Thymus (tissue), 11 donors: ENCODE measurements at regions not wholly inside any gene's neighbourhood (a gene's known extent, or its start where the extent isn't known, plus 50 kb on each side); places are given as distances from the start of the nearest gene placed in this dataset.

ENCODE experiments used
- DNase-seq, 9 donors: peaks; one replicate each; pipeline ENCODE4 v3.0.0-alpha.2; 2013; ENCODE audit warnings: low spot score in 9 of 9, low read depth in 6 of 9, missing footprints in 1 of 9
- H3K27ac ChIP-seq, 2 donors: one replicate each; pipeline ENCODE4 v1.5.1; 2013; ENCODE audit warnings: control low read depth in 1 of 2, low read depth in 1 of 2, low read length in 1 of 2, mild to moderate bottlenecking in 1 of 2, moderate library complexity in 1 of 2
- H3K27me3 ChIP-seq, 2 donors: one replicate each; pipeline ENCODE4 v1.5.1; 2013; ENCODE audit warnings: low read length in 1 of 2; ENCODE audit not compliant: control insufficient read depth in 2 of 2, insufficient read depth in 1 of 2
- H3K36me3 ChIP-seq, 2 donors: one replicate each; pipeline ENCODE4 v1.5.1; 2013; ENCODE audit warnings: low read length in 1 of 2, mild to moderate bottlenecking in 1 of 2, moderate library complexity in 1 of 2; ENCODE audit not compliant: control insufficient read depth in 2 of 2, insufficient read depth in 2 of 2
- H3K4me1 ChIP-seq, 2 donors: one replicate each; pipeline ENCODE4 v1.5.1; 2013; ENCODE audit warnings: low read length in 2 of 2; ENCODE audit not compliant: control insufficient read depth in 2 of 2, insufficient read depth in 2 of 2
- H3K4me3 ChIP-seq, 2 donors: one replicate each; pipeline ENCODE4 v1.5.1; 2013; ENCODE audit warnings: low read length in 2 of 2, control low read depth in 1 of 2, mild to moderate bottlenecking in 1 of 2
- H3K9me3 ChIP-seq, 2 donors: one replicate each; pipeline ENCODE4 v1.5.1; 2013; ENCODE audit warnings: low read length in 1 of 2, mild to moderate bottlenecking in 1 of 2; ENCODE audit not compliant: control insufficient read depth in 2 of 2, insufficient read depth in 1 of 2
- WGBS: extraction: QIAGEN DNeasy Blood & Tissue Kit; methylation state at CpG from one replicate; pipeline ENCODE4 v1.1.7; 2013; 5-methylcytosine and 5-hydroxymethylcytosine counted together
- donor health status: healthy.

GRCh38 chr4:162401021-162401420 is 237.2 kb upstream of the FSTL5 start:
- Histone ChIP-seq H3K4me3 (no peak overlapping the region), H3K36me3 (no peaks in the 10 kb centered on the region), H3K27ac (no peak overlapping the region), H3K27me3 (no peaks in the 10 kb centered on the region), H3K4me1 (no peaks in the 10 kb centered on the region), H3K9me3 (no peaks in the 10 kb centered on the region)
- DNase-seq: no peak
- 91% methylated on average over 5 of the region's 5 CpGs for WGBS

- Histone ChIP-seq H3K9me3 (no peaks in the 10 kb centered on the region), H3K4me1 (no peaks in the 10 kb centered on the region), H3K36me3 (no peaks in the 10 kb centered on the region), H3K27me3 (no peaks in the 10 kb centered on the region), H3K27ac (no peak overlapping the region), H3K4me3 (no peak overlapping the region)
- no peak for DNase-seq
- WGBS: 95% methylated on average over 1 of the region's 1 CpG
Measured at GRCh38 chr4:162392946-162393345, 229.1 kb upstream of the FSTL5 start.

- DNase-seq: no peak
- Histone ChIP-seq H3K27me3 (no peaks in the 10 kb centered on the region), H3K27ac (no peak overlapping the region), H3K9me3 (no peaks in the 10 kb centered on the region), H3K4me1 (no peaks in the 10 kb centered on the region), H3K36me3 (no peaks in the 10 kb centered on the region), H3K4me3 (no peak overlapping the region)
Measured at GRCh38 chr4:162366146-162366545, 202.3 kb upstream of the FSTL5 start.

- Histone ChIP-seq H3K4me3 (no peak overlapping the region), H3K27me3 (no peaks in the 10 kb centered on the region), H3K4me1 (no peaks in the 10 kb centered on the region), H3K36me3 (no peaks in the 10 kb centered on the region), H3K27ac (no peak overlapping the region), H3K9me3 (no peaks in the 10 kb centered on the region)
- no peak for DNase-seq
- 80% methylated on average over 1 of the region's 1 CpG for WGBS
Measured at GRCh38 chr4:162364651-162365050, 200.9 kb upstream of the FSTL5 start.

GRCh38 chr4:162360369-162361149 is 196.8 kb upstream of the FSTL5 start:
- WGBS: 94% methylated on average over 4 of the region's 4 CpGs
- H3K4me3 ChIP-seq: no peak overlapping the region
- no peak overlapping the region for H3K27ac ChIP-seq
- H3K36me3 ChIP-seq: no peaks in the 10 kb centered on the region
- H3K9me3 ChIP-seq: no peaks in the 10 kb centered on the region
- H3K4me1 ChIP-seq: no peaks in the 10 kb centered on the region
- no peaks in the 10 kb centered on the region for H3K27me3 ChIP-seq
- no peak for DNase-seq

GRCh38 chr4:162356181-162356580 is 192.4 kb upstream of the FSTL5 start:
- no peak for DNase-seq
- no peaks in the 10 kb centered on the region for H3K9me3 ChIP-seq
- WGBS: 92% methylated on average over 2 of the region's 2 CpGs
- H3K27ac ChIP-seq: no peak overlapping the region
- H3K4me3 ChIP-seq: no peak overlapping the region
- H3K4me1 ChIP-seq: no peaks in the 10 kb centered on the region
- no peaks in the 10 kb centered on the region for H3K27me3 ChIP-seq
- H3K36me3 ChIP-seq: no peaks in the 10 kb centered on the region

- DNase-seq: no peak
- Histone ChIP-seq H3K4me1 (no peaks in the 10 kb centered on the region), H3K9me3 (no peaks in the 10 kb centered on the region), H3K4me3 (no peak overlapping the region), H3K27me3 (no peaks in the 10 kb centered on the region), H3K36me3 (no peaks in the 10 kb centered on the region), H3K27ac (no peak overlapping the region)
- 99% methylated on average over 1 of the region's 1 CpG for WGBS
Measured at GRCh38 chr4:162352580-162353107, 188.8 kb upstream of the FSTL5 start.

- H3K4me3 ChIP-seq: no peak overlapping the region
Measured at GRCh38 chr4:162350331-162350730, 186.5 kb upstream of the FSTL5 start.

GRCh38 chr4:162349395-162349794 is 185.6 kb upstream of the FSTL5 start:
- Histone ChIP-seq H3K4me1 (no peaks in the 10 kb centered on the region), H3K27ac (no peak overlapping the region), H3K36me3 (no peaks in the 10 kb centered on the region), H3K4me3 (no peak overlapping the region), H3K9me3 (no peaks in the 10 kb centered on the region), H3K27me3 (no peaks in the 10 kb centered on the region)
- WGBS: 91% methylated on average over 2 of the region's 2 CpGs
- no peak for DNase-seq

More at GRCh38 chr4:162350331-162350730, 186.5 kb upstream of the FSTL5 start:
- no peaks in the 10 kb centered on the region for H3K36me3 ChIP-seq
- H3K27ac ChIP-seq: no peak overlapping the region
- no peaks in the 10 kb centered on the region for H3K27me3 ChIP-seq
- H3K4me1 ChIP-seq: no peaks in the 10 kb centered on the region
- H3K9me3 ChIP-seq: no peaks in the 10 kb centered on the region
- DNase-seq: no peak
- 47% methylated on average over 2 of the region's 2 CpGs for WGBS
